DOHH2 (cell line): ENCODE measurements at regions not wholly inside any gene's neighbourhood (a gene's known extent, or its start where the extent isn't known, plus 50 kb on each side); places are given as distances from the start of the nearest gene placed in this dataset.

ENCODE experiments used
- H3F3A ChIP-seq: fragments of 200-600 bp; sonication (generic), shearing (Covaris generic); 2 replicates; pipeline ENCODE4 v1.6.0; 2016; ENCODE audit warnings: antibody characterized with exemption, mild to moderate bottlenecking; ENCODE audit not compliant: control insufficient read depth, insufficient read depth
- H3K27ac ChIP-seq: fragments of 200-600 bp; sonication (generic); 2 replicates; pipeline ENCODE4 v1.5.1; 2014; ENCODE audit warnings: low read depth, mild to moderate bottlenecking, low read length, moderate library complexity
- H3K27me3 ChIP-seq: fragments of 200-600 bp; sonication (generic); 2 replicates; pipeline ENCODE4 v1.6.1; 2014; ENCODE audit warnings: mild to moderate bottlenecking, low read length, mixed read lengths; ENCODE audit not compliant: control insufficient read depth
- H3K36me3 ChIP-seq: fragments of 200-600 bp; sonication (generic); 2 replicates; pipeline ENCODE4 v1.6.1; 2014; ENCODE audit warnings: mild to moderate bottlenecking, low read length, moderate library complexity, mixed read lengths; ENCODE audit not compliant: control insufficient read depth
- H3K4me1 ChIP-seq: fragments of 200-600 bp; sonication (generic); 2 replicates; pipeline ENCODE4 v1.6.1; 2014; ENCODE audit warnings: mild to moderate bottlenecking, low read length, mixed read lengths; ENCODE audit not compliant: control insufficient read depth
- H3K4me2 ChIP-seq: fragments of 200-600 bp; sonication (generic); 2 replicates; pipeline ENCODE4 v1.6.0; 2014; ENCODE audit warnings: mild to moderate bottlenecking, low read length, moderate library complexity
- H3K4me3 ChIP-seq: fragments of 200-600 bp; sonication (generic); 2 replicates; pipeline ENCODE4 v1.5.1; 2014; ENCODE audit warnings: mild to moderate bottlenecking, low read length, mixed read lengths
- H3K79me2 ChIP-seq: fragments of 200-600 bp; sonication (generic); 2 replicates; pipeline ENCODE4 v1.6.1; 2014; ENCODE audit warnings: mild to moderate bottlenecking, low read length, mixed read lengths; ENCODE audit not compliant: control insufficient read depth
- H3K9me2 ChIP-seq: fragments of 200-600 bp; sonication (generic); replicated peaks from 2 replicates; pipeline ENCODE4 v1.6.1; 2014; ENCODE audit warnings: mild to moderate bottlenecking, low read length, mixed read lengths; ENCODE audit not compliant: control insufficient read depth
- H3K9me3 ChIP-seq: fragments of 200-600 bp; sonication (generic); 2 replicates; pipeline ENCODE4 v1.6.1; 2014; ENCODE audit warnings: antibody characterized with exemption, low read length, mixed read lengths; ENCODE audit not compliant: control insufficient read depth, insufficient read depth
- H4K20me1 ChIP-seq: fragments of 200-600 bp; sonication (generic); 2 replicates; pipeline ENCODE4 v1.6.0; 2014; ENCODE audit warnings: low read depth, mild to moderate bottlenecking, antibody characterized with exemption, low read length, moderate library complexity; ENCODE audit not compliant: control insufficient read depth, insufficient read depth
- CTCF ChIP-seq: fragments of 200-600 bp; sonication (generic); IDR thresholded peaks from one replicate; pipeline ENCODE4 v1.5.1; 2014; ENCODE audit warnings: antibody characterized with exemption, mild to moderate bottlenecking, low read depth, low read length; ENCODE audit not compliant: poor library complexity, severe bottlenecking
- EZH2phosphoT487 ChIP-seq: fragments of 200-600 bp; sonication (generic); IDR thresholded peaks from 2 replicates; pipeline ENCODE4 v1.6.1; 2017; ENCODE audit warnings: borderline replicate concordance, mild to moderate bottlenecking, antibody characterized with exemption, low read length, moderate library complexity, mixed read lengths

- H3K79me2 ChIP-seq: no peaks in the 10 kb centered on the region
- H3K4me2 ChIP-seq: no peak overlapping the region
- TF ChIP-seq CTCF (no peak), EZH2phosphoT487 (no peak)
- H3K36me3 ChIP-seq: no peaks in the 10 kb centered on the region
- no peak overlapping the region for H3K27ac ChIP-seq
- H3K4me1 ChIP-seq: no peaks in the 10 kb centered on the region
- no peaks in the 10 kb centered on the region for H3K27me3 ChIP-seq
- H3K4me3 ChIP-seq: no peak overlapping the region
- H3K9me2 ChIP-seq: no peaks in the 10 kb centered on the region
- no peaks in the 10 kb centered on the region for H4K20me1 ChIP-seq
- H3F3A ChIP-seq: no peaks in the 10 kb centered on the region
- no peaks in the 10 kb centered on the region for H3K9me3 ChIP-seq
Observed at GRCh38 chr4:116930329-116930728, 155.0 kb downstream of the TRAM1L1 start.

- Histone ChIP-seq H3K4me2 (no peak overlapping the region), H3K9me2 (no peaks in the 10 kb centered on the region), H3K27ac (no peak overlapping the region), H3K36me3 (no peaks in the 10 kb centered on the region), H4K20me1 (no peaks in the 10 kb centered on the region), H3K27me3 (no peaks in the 10 kb centered on the region), H3K9me3 (no peaks in the 10 kb centered on the region), H3F3A (no peaks in the 10 kb centered on the region), H3K79me2 (no peaks in the 10 kb centered on the region), H3K4me1 (no peaks in the 10 kb centered on the region), H3K4me3 (no peak overlapping the region)
- TF ChIP-seq CTCF (no peak), EZH2phosphoT487 (no peak)
Observed at GRCh38 chr4:116926631-116927295, 158.6 kb downstream of the TRAM1L1 start.

GRCh38 chr4:116925900-116926457 is 159.4 kb downstream of the TRAM1L1 start:
- Histone ChIP-seq H4K20me1 (no peaks in the 10 kb centered on the region), H3K4me1 (no peaks in the 10 kb centered on the region), H3F3A (no peaks in the 10 kb centered on the region), H3K4me3 (no peak overlapping the region), H3K27ac (no peak overlapping the region), H3K9me3 (no peaks in the 10 kb centered on the region), H3K4me2 (no peak overlapping the region), H3K27me3 (no peaks in the 10 kb centered on the region), H3K79me2 (no peaks in the 10 kb centered on the region), H3K9me2 (no peaks in the 10 kb centered on the region), H3K36me3 (no peaks in the 10 kb centered on the region)
- TF ChIP-seq CTCF (no peak), EZH2phosphoT487 (no peak)
